IPS-NIHi7 (cell line): ENCODE measurements at regions not wholly inside any gene's neighbourhood (a gene's known extent, or its start where the extent isn't known, plus 50 kb on each side); places are given as distances from the start of the nearest gene placed in this dataset.

Source experiments
- DNase-seq: peaks from one replicate; pipeline ENCODE4 v3.0.0; 2012; ENCODE audit warnings: mixed read lengths; ENCODE audit errors: extremely low spot score

DNA sequence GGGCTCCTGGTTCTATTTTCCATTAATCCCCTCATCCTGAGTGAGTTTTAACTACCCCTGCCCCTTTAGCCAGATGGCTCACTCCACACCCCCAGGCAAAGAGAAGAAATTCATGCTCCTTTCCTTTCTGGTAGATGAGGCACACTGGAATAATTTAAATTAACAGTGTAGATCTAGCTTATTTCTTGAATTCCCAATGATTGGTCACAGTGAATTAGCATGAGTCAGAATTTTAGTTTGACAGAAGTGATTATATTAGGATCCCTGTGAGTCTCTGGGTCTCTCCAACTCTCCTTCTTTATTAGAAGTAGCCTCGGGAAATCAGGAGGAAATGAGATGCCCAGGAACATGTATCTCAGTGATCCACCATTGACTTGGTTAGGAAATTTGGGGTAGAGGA lies 103.1 kb upstream of the KAZN start:
- no peak for DNase-seq

- no peak for DNase-seq
Measured at GRCh38 chr1:14495996-14496395, 102.5 kb upstream of the KAZN start.

DNA sequence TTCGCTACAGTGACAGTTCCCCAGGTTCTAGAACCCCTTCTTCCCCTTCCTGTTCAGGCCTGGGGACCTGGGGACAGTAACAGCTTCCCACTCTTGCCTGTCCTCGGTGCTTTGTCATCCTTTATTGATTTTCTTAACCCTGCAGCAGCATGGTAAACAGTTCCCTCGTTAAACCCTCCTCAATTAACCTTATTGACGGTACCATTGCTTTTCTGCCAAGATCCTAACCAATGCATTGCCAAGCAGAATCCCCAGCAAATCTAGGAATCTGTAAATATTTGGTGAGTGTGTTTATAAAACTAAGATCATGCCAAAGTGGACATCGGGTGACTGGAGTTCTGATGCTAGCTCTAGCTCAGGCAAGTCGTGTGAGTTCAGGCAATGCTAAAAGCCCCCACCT lies 99.6 kb upstream of the KAZN start:
- DNase-seq: no peak

- DNase-seq: no peak
Measured at GRCh38 chr1:14499312-14500040, 99.0 kb upstream of the KAZN start.

DNA sequence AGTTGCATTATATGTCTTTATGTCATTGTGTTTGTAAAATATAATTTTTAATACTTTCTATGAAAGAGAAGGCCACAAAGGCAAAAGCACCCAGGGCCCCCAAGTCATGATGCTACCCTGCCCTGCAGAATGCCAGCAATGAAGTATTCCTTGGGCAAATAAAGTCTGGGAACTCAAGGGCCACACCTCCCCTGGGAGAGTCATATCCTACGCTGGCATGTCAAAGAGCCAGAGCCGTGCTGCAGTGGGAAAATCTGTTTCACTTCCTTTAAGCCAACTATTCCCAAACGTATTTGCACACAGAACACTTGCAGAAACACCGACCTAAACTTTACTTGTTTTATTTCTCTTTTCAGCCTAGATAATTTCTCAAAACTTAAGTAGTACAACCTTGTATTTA lies 98.4 kb upstream of the KAZN start:
- DNase-seq: no peak

DNA sequence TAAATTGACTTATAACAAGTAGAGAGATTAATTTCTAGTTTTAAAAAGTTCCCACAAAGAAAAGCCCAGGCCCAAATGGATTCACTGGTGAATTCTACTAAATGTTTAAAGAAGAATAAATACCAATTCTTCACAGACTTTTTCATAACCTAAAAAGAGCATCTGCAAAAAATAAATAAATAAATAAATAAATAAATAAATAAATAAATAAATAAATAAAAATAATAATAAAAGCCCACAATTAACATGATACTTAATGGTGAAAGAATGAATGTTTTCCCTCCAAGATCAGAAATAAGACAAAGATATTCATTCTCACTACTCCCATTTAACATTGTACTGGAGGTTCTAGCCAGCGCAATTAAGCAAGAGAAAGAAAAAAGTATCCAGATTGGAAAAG lies 97.6 kb upstream of the KAZN start:
- no peak for DNase-seq

DNA sequence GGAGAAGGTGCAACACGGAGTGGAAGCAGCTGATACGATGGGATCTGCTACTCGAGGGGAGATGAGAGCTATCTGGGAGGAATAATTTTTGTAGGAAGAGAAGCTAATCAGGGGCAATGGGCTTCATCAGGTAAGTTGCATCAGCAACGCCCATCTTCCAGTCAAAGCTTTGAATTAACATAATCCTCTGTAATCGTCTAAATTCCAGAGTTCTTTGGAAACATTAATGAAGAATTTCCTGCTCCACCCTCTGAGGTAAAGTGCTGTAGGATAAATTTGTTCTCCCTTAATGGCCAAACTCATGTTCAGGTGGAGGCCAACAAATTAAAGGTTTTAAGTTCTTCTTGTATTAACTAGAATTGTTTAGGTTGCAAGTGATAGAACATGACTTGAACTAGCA lies 94.0 kb upstream of the KAZN start:
- DNase-seq: no peak

DNA sequence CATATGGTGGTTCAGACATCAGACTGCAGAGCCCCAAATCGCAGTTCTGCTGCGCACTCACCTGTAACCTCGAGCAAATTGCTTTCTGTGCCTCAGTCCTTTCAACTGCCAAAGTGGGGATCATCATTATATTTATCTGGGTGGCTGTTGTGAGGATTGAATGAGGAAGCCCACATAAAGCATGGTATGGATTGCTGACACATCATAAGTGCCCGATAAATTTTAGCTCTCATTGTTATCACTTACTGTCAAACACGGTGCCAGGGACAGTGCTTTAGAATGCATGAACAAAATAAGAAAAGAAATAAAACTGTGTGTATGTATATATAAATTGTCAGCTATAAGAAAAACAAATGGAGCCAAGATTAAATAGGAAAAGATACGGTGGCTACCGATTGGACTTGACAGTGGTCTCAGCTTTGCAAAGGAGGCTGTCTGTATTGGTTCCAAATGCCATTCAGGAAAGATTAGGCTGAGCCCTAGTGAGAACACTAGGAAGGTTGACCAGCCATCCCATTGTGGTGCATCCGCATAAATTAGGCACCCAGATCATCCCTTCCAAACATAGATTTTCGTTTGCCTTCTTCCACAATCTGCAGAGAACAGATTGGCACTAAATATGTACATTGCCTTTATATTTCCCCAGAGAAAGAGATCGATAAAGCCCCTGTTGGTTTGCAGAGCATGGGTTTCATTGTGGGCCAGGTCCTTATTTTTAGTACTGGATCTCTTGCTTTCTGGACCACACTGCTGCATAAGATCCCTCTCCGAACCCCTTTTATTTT lies 91.8 kb upstream of the KAZN start:
- DNase-seq: no peak

- no peak for DNase-seq
Measured at GRCh38 chr1:14507262-14507661, 91.2 kb upstream of the KAZN start.

GRCh38 chr1:14508613-14509012 lies 89.9 kb upstream of the KAZN start:
- no peak for DNase-seq

DNA sequence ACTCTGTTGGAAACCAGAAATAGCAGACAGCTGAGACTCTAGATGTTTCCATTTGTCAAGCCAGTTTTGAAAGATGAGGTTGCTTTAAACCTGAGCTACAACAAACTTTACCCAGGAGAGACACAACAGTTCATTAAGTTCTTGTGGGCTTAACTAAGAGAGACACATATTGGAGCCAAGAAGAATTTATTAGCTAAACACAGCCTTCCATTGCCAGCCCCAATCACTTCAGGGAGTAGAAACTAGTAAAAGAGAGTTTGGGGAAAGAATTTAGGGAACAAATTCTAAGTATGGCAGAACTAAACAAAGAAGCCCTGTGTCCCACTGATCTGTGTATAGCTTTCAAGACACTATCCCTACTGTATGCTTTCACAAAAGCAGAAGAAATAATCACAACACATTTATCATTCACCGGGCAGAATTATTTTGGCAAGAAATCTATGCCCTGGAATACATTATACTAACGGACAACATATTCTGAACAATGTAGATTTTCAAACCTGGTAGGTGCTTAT lies 87.3 kb upstream of the KAZN start:
- no peak for DNase-seq

DNA sequence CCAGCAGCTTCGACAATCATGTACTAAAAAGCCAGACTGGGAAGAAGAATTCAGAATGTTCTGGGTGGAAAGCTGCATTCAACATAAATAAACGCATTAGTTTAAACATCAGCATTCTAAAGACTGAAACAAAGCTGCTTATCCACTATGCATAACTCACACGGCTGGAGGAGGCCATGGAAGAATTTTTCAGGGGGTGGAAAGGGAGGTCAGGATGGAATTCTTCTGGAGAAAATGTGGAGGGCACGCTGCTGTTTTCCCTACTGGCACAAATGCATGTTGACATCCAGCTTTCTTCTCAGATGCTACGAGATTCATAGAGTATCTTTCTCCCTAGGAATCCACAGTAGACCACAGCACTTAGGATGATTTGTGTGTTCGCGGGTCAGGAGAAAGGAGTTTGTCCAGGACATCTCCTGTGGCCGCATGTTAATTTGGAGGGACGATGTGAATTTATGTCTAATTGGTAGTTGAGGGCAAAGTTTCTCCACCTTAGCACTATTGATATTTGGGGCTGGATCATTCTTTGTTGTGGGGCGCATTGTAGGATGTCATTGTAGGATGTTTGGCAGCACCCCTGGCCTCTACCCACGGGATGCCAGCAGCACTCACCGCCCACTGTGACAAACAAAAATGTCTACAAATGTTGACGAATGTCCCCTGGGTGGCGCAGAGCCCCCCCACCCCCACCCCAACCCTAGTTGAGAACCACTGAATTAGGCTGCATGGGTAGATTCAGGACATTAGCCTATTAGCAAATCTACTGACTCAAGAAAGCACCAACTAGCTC lies 86.5 kb upstream of the KAZN start:
- DNase-seq: no peak

DNA sequence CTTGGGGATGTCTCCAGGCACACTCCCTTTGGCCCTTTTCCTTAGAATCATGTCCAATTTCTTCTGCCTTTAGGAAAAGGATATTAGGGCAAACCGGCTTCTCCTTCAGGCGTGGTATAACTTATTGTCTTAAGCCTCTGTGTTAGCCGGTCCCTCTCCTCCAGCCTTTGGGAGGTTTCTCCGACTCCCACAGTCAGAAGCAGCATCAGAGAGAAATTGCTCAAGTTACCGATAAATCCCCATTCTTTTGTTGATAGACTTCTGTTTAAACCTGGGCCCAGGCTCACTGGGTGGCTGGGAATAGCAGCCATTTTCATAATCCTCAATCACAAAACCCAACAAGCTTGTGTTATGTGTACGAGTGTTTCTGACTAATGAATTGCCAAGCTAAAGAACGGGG lies 85.4 kb upstream of the KAZN start:
- no peak for DNase-seq

DNA sequence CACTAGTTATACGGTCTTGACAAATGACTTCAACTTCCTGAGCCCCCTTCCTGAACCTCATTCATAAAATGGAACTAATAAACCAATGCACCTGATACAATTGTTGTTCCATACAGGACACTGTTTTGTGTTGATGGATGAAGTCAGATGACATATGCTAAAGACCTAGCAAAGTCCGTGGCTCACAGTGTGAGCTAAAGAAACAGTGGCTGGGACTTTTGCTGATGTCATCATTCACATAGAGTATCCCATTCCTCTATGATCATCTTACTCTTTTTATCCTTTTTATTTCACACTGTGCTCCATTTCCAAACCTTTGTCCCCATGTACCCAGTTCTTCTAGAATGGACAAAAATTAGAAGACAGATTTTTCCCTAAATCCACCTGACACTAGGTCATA lies 83.7 kb upstream of the KAZN start:
- DNase-seq: no peak

DNA sequence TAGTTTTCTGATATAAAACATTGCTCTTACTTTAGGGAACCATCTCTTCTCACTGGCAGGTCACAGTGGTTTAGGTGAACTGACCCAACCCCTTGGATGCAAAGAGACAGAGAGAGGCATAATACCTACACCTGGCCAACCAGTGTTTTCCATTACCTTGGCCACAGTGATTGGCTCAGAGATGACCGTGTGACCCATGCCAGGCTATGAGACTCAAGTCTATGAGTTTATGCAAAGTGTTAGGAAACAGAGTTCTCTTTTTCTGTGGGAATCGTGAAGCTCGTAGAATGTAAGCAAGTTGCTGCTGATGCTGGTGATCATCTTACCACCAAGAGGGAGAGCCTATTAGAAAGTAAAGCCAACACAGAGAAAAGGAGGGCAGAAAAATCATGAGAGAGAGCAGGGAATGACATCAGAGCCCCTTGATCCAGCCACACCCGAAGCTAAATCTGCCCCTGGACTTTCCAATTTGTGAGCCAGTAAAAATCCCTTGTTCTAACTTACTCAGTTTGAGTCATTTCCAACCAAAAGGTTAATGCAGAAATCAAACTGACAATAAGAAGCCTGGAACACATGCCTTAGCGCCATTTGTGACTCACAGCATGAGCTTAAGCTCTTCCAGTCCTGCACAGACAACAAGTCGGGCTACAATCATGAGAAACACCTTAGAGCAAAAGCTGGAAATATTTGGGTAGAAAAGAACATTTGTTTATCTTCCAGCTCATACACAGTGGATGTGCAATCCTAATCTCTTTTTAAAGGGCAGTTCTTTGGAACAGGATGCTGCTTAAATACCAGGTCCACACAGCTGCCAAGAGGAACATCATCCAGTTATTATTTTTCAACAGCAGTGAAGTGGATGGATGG lies 81.3 kb upstream of the KAZN start:
- no peak for DNase-seq

- DNase-seq: no peak
Measured at GRCh38 chr1:14517841-14518180, 80.7 kb upstream of the KAZN start.

GRCh38 chr1:14519976-14520375 lies 78.5 kb upstream of the KAZN start:
- no peak for DNase-seq

DNA sequence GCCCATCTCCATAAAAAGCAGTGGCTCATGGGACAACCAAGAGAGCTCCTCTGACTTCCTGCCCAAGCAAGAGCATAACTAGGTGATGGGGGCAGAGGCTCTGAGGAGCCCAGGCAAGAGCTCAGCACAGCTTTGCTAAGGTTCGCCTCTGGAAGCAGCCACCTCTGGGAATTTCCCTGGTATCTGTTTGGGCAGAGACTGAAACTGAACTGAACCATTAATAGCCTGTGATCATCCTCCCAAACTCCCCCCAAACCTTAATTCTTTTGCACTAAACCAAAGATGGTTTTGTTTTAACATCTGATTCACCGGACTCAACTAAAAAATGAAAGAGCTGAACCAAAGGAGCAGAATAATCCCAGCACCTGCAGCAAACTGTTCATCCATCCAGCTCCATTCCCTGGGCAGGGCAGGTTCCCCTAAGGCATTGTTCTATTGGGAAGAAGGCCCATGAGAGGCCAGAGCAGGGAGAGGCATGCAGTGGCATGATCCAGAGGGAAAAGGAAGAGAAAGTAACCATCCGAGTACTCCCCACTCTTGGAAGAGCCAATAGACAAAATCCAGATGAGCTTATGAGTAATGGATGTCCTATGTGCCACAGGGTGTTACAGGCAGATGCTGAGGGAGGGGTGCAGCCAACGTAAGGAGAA lies 77.8 kb upstream of the KAZN start:
- DNase-seq: no peak

DNA sequence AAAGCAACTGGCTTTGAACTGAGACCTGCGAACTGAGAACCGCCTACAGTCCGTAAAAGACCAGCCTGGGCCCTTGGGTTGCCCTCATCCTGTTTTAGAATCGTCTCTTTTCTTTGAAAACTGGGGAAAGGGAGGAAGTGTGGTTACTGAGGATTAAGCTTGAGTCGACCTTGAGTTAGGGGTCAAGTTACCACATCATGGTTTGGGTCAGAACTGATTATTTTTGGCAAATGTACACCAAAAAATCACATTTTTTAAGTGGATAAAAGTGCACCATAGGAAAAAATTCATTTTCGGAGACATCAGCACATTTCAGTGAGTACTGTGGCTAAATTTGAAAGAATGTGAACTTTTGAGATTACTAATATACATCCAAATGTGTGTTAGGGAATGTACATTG lies 76.9 kb upstream of the KAZN start:
- no peak for DNase-seq

DNA sequence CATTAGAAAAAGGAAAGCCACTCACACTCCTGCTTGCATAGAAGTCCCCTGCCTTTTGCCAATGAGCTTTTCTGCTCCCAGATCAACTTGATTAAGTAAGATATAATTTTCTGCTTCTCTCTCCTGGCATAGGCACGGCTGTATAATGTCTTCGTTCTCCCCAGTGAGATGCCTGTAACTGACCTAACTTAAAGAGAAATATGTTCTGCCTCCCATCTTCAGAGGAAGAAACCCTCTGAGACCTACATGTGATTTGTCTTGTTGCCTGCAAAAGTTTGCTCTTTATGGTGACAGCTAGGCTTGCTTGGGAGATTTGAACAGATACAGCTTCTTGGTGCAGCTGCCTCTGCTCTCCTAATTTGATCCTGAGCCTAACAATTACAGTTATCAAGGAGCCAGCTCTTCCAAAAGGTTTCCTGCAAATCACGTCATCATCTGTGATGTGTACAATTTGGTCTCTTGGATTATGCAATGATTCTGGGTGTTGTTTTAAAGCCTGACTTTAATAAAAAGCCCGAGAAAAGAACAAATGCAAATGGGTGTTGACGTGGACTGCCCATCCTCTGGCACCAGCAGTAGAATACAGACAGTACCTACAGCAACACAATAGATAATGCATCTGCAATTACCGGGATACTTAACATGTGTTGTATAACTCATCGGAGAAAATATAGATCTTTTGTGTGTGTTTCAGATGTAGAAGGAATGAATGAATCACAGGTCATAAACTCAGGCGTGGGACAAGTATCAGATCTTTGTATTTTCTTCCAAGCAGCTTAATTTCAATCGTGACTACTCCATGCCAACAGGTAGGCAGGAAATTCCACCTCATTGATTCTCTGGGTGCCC lies 76.2 kb upstream of the KAZN start:
- DNase-seq: no peak
